HEK293 (cell line): ENCODE measurements at regions not wholly inside any gene's neighbourhood (a gene's known extent, or its start where the extent isn't known, plus 50 kb on each side); places are given as distances from the start of the nearest gene placed in this dataset.

Experiments
- CTCF ChIA-PET: fragments of 350-600 bp; formaldehyde crosslinking; extraction: SDS; loops from one replicate; lab custom pipeline; 2021; ENCODE audit warnings: antibody characterized with exemption; lab: Yijun Ruan, JAX
- POLR2A ChIA-PET: fragments of 300-600 bp; formaldehyde crosslinking; extraction: SDS; loops from one replicate; lab custom pipeline; 2020; ENCODE audit warnings: antibody characterized with exemption, inconsistent platforms; lab: Yijun Ruan, JAX
- H3K27ac ChIP-seq: fragments of 200-500 bp; sonication (Bioruptor generic); 2 replicates; pipeline ENCODE4 v1.5.1; 2014; ENCODE audit warnings: low read depth, low read length, control low read depth, inconsistent platforms; ENCODE audit errors: extremely low read depth
- H3K36me3 ChIP-seq, 2 experiments: fragments of 200-500 bp in 1 of 2; sonication (Bioruptor generic) in 1 of 2; 1 replicate in 1 of 2; 2 replicates in 1 of 2; pipeline ENCODE4 v1.5.1; 2014 to 2017; ENCODE audit warnings: inconsistent platforms in 2 of 2, low read length in 2 of 2; ENCODE audit not compliant: control insufficient read depth in 2 of 2, insufficient read depth in 1 of 2
- H3K4me1 ChIP-seq: fragments of 200-500 bp; sonication (Bioruptor generic); 2 replicates; pipeline ENCODE4 v1.5.1; 2014; ENCODE audit warnings: mild to moderate bottlenecking, low read length, inconsistent platforms; ENCODE audit not compliant: control insufficient read depth, insufficient read depth
- H3K4me3 ChIP-seq: 2 replicates; pipeline ENCODE4 v1.5.1; 2011; ENCODE audit warnings: low read depth, mild to moderate bottlenecking, control low read depth, low read length, moderate library complexity
- H3K9me3 ChIP-seq: fragments of 200-500 bp; sonication (Bioruptor generic); 2 replicates; pipeline ENCODE4 v1.5.1; 2014; ENCODE audit warnings: low read depth, low read length, inconsistent platforms; ENCODE audit not compliant: control insufficient read depth, insufficient read depth
- ATF2 ChIP-seq: fragments of 450-650 bp; formaldehyde crosslinking; IDR thresholded peaks from 2 replicates; pipeline ENCODE4 v1.5.1; 2016; ENCODE audit warnings: missing biosample characterization, missing genetic modification characterization, low read depth
- BCL11A ChIP-seq: fragments of 450-650 bp; formaldehyde crosslinking; IDR thresholded peaks from 2 replicates; pipeline ENCODE4 v1.5.1; 2016; ENCODE audit warnings: low read depth, missing biosample characterization, missing genetic modification characterization
- HOXD13 ChIP-seq: sonication (generic); formaldehyde crosslinking; IDR thresholded peaks from 2 replicates; pipeline ENCODE4 v1.8.0; 2022; ENCODE audit warnings: missing genetic modification reagents, borderline replicate concordance
- IKZF3 ChIP-seq: fragments of 450-650 bp; IDR thresholded peaks from 2 replicates; pipeline ENCODE4 v1.5.0; 2018; ENCODE audit warnings: missing biosample characterization, mild to moderate bottlenecking, missing genetic modification characterization, moderate library complexity
- MEIS1 ChIP-seq: sonication (generic); formaldehyde crosslinking; IDR thresholded peaks from 2 replicates; pipeline ENCODE4 v1.8.1; 2022; ENCODE audit warnings: missing genetic modification reagents, mild to moderate bottlenecking, borderline replicate concordance
- PRDM4 ChIP-seq: fragments of 450-650 bp; formaldehyde crosslinking; IDR thresholded peaks from 2 replicates; pipeline ENCODE4 v1.5.1; 2017; ENCODE audit warnings: missing biosample characterization, missing genetic modification characterization
- TSHZ1 ChIP-seq: fragments of 450-650 bp; formaldehyde crosslinking; IDR thresholded peaks from 2 replicates; pipeline ENCODE4 v1.5.1; 2016; ENCODE audit warnings: missing biosample characterization, missing genetic modification characterization, borderline replicate concordance
- YY1 ChIP-seq: fragments of 450-650 bp; formaldehyde crosslinking; IDR thresholded peaks from 2 replicates; pipeline ENCODE4 v1.5.1; 2018; ENCODE audit warnings: missing biosample characterization, missing genetic modification characterization
- ZNF302 ChIP-seq: fragments of 450-650 bp; formaldehyde crosslinking; IDR thresholded peaks from 2 replicates; pipeline ENCODE4 v1.5.1; 2016; ENCODE audit warnings: missing biosample characterization, missing genetic modification characterization, low read depth
- ZNF639 ChIP-seq: fragments of 450-650 bp; formaldehyde crosslinking; IDR thresholded peaks from 2 replicates; pipeline ENCODE4 v1.5.1; 2016; ENCODE audit warnings: missing biosample characterization, missing genetic modification characterization
- ZNF670 ChIP-seq: fragments of 450-650 bp; formaldehyde crosslinking; IDR thresholded peaks from 2 replicates; pipeline ENCODE4 v1.5.1; 2016; ENCODE audit warnings: missing biosample characterization, missing genetic modification characterization, low read depth
- ZNF692 ChIP-seq: fragments of 450-650 bp; formaldehyde crosslinking; IDR thresholded peaks from 2 replicates; pipeline ENCODE4 v1.5.1; 2016; ENCODE audit warnings: missing biosample characterization, missing genetic modification characterization
- ZNF747 ChIP-seq: fragments of 450-650 bp; formaldehyde crosslinking; IDR thresholded peaks from 2 replicates; pipeline ENCODE4 v1.5.1; 2016; ENCODE audit warnings: missing biosample characterization, missing genetic modification characterization
- ZNF785 ChIP-seq: fragments of 450-650 bp; formaldehyde crosslinking; IDR thresholded peaks from 2 replicates; pipeline ENCODE4 v1.5.1; 2016; ENCODE audit warnings: missing biosample characterization, missing genetic modification characterization
- ZSCAN23 ChIP-seq: fragments of 450-650 bp; formaldehyde crosslinking; IDR thresholded peaks from 2 replicates; pipeline ENCODE4 v1.5.1; 2016; ENCODE audit warnings: missing biosample characterization, missing genetic modification characterization
- TF ChIP-seq, protein P1 (sequence below): fragments of 450-650 bp; formaldehyde crosslinking; IDR thresholded peaks from 2 replicates; pipeline ENCODE4 v1.5.1; 2016; ENCODE audit warnings: missing biosample characterization, missing genetic modification characterization, borderline replicate concordance

DNA sequence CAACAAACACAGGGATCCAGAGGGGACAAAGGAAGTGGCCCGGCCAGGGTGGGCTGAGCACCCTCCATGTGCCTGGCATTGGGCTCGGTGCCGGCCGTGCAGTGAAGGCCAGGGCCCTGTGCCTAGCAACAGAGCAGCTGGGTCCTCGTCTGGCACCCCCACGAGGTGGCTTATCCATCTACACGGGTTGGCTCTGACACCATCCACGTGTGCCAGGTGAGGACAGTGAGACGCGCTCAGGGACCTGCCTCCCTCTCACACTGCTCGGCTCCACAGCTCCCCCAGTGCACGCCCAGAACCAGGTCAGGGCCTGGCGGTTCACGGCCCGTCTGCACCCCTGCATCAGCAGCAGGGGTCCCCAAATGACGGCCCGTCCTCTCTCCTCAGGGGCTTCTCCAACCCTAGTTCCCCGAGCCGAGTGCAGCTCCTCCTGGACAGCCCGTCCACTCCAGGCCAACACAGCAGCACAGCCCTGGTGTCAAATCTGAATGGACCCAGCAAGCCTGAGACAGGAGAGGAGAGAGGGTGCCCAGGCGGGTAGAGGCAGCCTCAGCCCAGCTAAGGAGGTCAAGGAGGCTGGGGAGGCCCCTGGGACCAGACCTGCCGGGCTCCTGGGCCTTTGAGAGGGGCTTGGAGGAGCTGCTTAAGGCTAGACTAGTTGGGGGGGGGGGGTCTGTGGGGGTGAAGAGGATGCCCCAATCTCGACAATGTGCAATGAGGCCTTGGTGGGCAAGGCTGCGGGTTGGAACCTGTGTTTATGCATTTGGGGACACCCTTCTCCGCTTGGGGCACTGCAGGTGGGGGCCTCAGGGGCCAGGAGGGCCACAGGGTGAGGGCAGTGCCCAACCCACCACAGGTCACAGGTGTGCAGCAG lies 113.6 kb downstream of the FAM53A start:
- CTCF ChIA-PET = interaction anchor here (0.6 kb wide), 1 partner anchor 87 kb away, joined by 3 read pairs; no protein-coding TSS in a partner anchor
- H3K9me3 ChIP-seq = no peaks in the 10 kb centered on the region
- no peak for TF ChIP-seq ZNF639 (tag by site-specific recombination)
- no peak for TF ChIP-seq ATF2 (tag by site-specific recombination)
- TF ChIP-seq, protein P1, sequence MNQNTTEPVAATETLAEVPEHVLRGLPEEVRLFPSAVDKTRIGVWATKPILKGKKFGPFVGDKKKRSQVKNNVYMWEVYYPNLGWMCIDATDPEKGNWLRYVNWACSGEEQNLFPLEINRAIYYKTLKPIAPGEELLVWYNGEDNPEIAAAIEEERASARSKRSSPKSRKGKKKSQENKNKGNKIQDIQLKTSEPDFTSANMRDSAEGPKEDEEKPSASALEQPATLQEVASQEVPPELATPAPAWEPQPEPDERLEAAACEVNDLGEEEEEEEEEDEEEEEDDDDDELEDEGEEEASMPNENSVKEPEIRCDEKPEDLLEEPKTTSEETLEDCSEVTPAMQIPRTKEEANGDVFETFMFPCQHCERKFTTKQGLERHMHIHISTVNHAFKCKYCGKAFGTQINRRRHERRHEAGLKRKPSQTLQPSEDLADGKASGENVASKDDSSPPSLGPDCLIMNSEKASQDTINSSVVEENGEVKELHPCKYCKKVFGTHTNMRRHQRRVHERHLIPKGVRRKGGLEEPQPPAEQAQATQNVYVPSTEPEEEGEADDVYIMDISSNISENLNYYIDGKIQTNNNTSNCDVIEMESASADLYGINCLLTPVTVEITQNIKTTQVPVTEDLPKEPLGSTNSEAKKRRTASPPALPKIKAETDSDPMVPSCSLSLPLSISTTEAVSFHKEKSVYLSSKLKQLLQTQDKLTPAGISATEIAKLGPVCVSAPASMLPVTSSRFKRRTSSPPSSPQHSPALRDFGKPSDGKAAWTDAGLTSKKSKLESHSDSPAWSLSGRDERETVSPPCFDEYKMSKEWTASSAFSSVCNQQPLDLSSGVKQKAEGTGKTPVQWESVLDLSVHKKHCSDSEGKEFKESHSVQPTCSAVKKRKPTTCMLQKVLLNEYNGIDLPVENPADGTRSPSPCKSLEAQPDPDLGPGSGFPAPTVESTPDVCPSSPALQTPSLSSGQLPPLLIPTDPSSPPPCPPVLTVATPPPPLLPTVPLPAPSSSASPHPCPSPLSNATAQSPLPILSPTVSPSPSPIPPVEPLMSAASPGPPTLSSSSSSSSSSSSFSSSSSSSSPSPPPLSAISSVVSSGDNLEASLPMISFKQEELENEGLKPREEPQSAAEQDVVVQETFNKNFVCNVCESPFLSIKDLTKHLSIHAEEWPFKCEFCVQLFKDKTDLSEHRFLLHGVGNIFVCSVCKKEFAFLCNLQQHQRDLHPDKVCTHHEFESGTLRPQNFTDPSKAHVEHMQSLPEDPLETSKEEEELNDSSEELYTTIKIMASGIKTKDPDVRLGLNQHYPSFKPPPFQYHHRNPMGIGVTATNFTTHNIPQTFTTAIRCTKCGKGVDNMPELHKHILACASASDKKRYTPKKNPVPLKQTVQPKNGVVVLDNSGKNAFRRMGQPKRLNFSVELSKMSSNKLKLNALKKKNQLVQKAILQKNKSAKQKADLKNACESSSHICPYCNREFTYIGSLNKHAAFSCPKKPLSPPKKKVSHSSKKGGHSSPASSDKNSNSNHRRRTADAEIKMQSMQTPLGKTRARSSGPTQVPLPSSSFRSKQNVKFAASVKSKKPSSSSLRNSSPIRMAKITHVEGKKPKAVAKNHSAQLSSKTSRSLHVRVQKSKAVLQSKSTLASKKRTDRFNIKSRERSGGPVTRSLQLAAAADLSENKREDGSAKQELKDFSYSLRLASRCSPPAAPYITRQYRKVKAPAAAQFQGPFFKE (tag by site-specific recombination) = no peak
- TF ChIP-seq ZNF302 = no peak
- no peak for TF ChIP-seq IKZF3 (tag by site-specific recombination)
- TF ChIP-seq YY1 (tag by site-specific recombination) = no peak
- TF ChIP-seq BCL11A (tag by site-specific recombination) = no peak
- no peak for TF ChIP-seq ZSCAN23
- no peak for TF ChIP-seq ZNF692 (tag by site-specific recombination)
- no peak for TF ChIP-seq ZNF785 (tag by site-specific recombination)
- no peak for TF ChIP-seq TSHZ1 (tag by site-specific recombination)
- TF ChIP-seq PRDM4 (tag by site-specific recombination) = no peak
- no peak for TF ChIP-seq MEIS1 (CRISPR knock-in tag)
- no peak for TF ChIP-seq ZNF670 (tag by site-specific recombination)
- TF ChIP-seq HOXD13 (CRISPR knock-in tag) = no peak
- no peak for TF ChIP-seq ZNF747 (tag by site-specific recombination)
- TF ChIP-seq, all 188 proteins: peak for 0
- Histone ChIP-seq H3K4me3 (no peak overlapping the region), H3K27ac (no peak overlapping the region), H3K36me3 (no peaks in the 10 kb centered on the region), H3K4me1 (0 out of 2 replicates have a peak, but pooled peaks cover 2% of the 10 kb centered on the region)
- POLR2A ChIA-PET = no interaction called here
